Hematopoietic multipotent progenitor cell treated with erythropoietin and hydrocortisone succinate and interleukin-3 and kit ligand, for 6 days (in vitro differentiated cells): ENCODE measurements at regions not wholly inside any gene's neighbourhood (a gene's known extent, or its start where the extent isn't known, plus 50 kb on each side); places are given as distances from the start of the nearest gene placed in this dataset.
"Not testable (repeated sequence)": the region's sequence is repeated elsewhere in the genome, so short reads cannot be mapped to it uniquely, and the experiment has no call there.

Experiments used
- DNase-seq: peaks from one replicate; pipeline ENCODE4 v3.0.0-alpha.2; 2015

- DNase-seq, result no peak
These were observed 513.4 kb downstream of the ZNF385D start for GRCh38 chr3:21237638-21238037.

GRCh38 chr3:21235491-21235890 is 515.5 kb downstream of the ZNF385D start:
- no peak for DNase-seq

- no peak for DNase-seq
These were observed 516.1 kb downstream of the ZNF385D start for GRCh38 chr3:21234933-21235332.

GRCh38 chr3:21229426-21230135 is 521.4 kb downstream of the ZNF385D start:
- no peak for DNase-seq

GRCh38 chr3:21226086-21226485 is 524.9 kb downstream of the ZNF385D start:
- DNase-seq, result no peak

GRCh38 chr3:21220944-21221343 is 530.1 kb downstream of the ZNF385D start:
- DNase-seq, result no peak

- DNase-seq, result no peak
These were observed 534.4 kb downstream of the ZNF385D start for GRCh38 chr3:21216598-21216997.

- not testable (repeated sequence) for DNase-seq
These were observed 546.9 kb downstream of the ZNF385D start for GRCh38 chr3:21204122-21204521.

GRCh38 chr3:21195203-21195602 is 555.8 kb downstream of the ZNF385D start:
- no peak for DNase-seq

GRCh38 chr3:21194036-21194435 is 557.0 kb downstream of the ZNF385D start:
- not testable (repeated sequence) for DNase-seq

GRCh38 chr3:21188459-21188858 is 562.6 kb downstream of the ZNF385D start:
- no peak for DNase-seq

GRCh38 chr3:21185816-21186314 is 565.1 kb downstream of the ZNF385D start:
- no peak for DNase-seq

- no peak for DNase-seq
These were observed 576.5 kb downstream of the ZNF385D start for GRCh38 chr3:21174461-21174860.

GRCh38 chr3:21170964-21171363 is 580.0 kb downstream of the ZNF385D start:
- peak; percentile 27 for DNase-seq

GRCh38 chr3:21169948-21170347 is 581.1 kb downstream of the ZNF385D start:
- no peak for DNase-seq

GRCh38 chr3:21168471-21168870 is 582.5 kb downstream of the ZNF385D start:
- DNase-seq, result no peak

- DNase-seq, result no peak
These were observed 587.1 kb downstream of the ZNF385D start for GRCh38 chr3:21163956-21164355.

GRCh38 chr3:21159543-21159906 is 591.5 kb downstream of the ZNF385D start:
- no peak for DNase-seq

- no peak for DNase-seq
These were observed 592.0 kb downstream of the ZNF385D start for GRCh38 chr3:21158861-21159542.

- no peak for DNase-seq
These were observed 596.1 kb downstream of the ZNF385D start for GRCh38 chr3:21154911-21155310.

GRCh38 chr3:21152555-21152954 is 598.5 kb downstream of the ZNF385D start:
- no peak for DNase-seq

- DNase-seq, result no peak
These were observed 608.1 kb downstream of the ZNF385D start for GRCh38 chr3:21142949-21143348.

GRCh38 chr3:21142031-21142430 is 609.0 kb downstream of the ZNF385D start:
- no peak for DNase-seq

- no peak for DNase-seq
These were observed 610.2 kb downstream of the ZNF385D start for GRCh38 chr3:21140785-21141184.

GRCh38 chr3:21138085-21138484 is 612.9 kb downstream of the ZNF385D start:
- no peak for DNase-seq
